C4-2B (cell line): ENCODE measurements at regions not wholly inside any gene's neighbourhood (a gene's known extent, or its start where the extent isn't known, plus 50 kb on each side); places are given as distances from the start of the nearest gene placed in this dataset.

Experiments used
- H3K27ac ChIP-seq: fragments of 450-650 bp; 2 replicates; pipeline ENCODE4 v1.5.1; 2017
- ZFX ChIP-seq: fragments of 450-650 bp; IDR thresholded peaks from 2 replicates; pipeline ENCODE4 v1.6.1; 2017
- TF ChIP-seq, protein P1 (sequence below): fragments of 450-650 bp; conservative IDR thresholded peaks from 2 replicates; pipeline ENCODE4 v1.5.1; 2017; ENCODE audit warnings: mild to moderate bottlenecking

DNA sequence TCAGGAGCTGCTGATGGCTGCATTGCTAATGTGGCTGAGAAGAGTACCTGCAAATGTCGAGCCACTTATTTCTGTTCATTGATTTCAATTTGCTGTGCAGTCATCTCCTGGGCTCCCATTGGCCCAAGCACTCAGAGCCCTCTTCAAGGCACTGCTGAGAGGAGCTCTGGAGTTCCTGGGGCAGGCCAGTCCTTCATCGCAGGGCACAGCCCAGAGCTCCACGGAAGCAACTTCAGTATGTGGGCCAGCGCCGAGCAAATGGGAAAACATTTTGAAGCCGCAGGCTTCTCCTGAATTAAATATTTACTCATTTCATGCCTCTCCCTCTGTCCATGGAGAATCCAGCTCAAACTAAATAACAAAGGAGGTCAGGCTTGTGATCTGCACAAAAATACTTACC, 383.3 kb downstream of the BCOR start:
- TF ChIP-seq, protein P1, sequence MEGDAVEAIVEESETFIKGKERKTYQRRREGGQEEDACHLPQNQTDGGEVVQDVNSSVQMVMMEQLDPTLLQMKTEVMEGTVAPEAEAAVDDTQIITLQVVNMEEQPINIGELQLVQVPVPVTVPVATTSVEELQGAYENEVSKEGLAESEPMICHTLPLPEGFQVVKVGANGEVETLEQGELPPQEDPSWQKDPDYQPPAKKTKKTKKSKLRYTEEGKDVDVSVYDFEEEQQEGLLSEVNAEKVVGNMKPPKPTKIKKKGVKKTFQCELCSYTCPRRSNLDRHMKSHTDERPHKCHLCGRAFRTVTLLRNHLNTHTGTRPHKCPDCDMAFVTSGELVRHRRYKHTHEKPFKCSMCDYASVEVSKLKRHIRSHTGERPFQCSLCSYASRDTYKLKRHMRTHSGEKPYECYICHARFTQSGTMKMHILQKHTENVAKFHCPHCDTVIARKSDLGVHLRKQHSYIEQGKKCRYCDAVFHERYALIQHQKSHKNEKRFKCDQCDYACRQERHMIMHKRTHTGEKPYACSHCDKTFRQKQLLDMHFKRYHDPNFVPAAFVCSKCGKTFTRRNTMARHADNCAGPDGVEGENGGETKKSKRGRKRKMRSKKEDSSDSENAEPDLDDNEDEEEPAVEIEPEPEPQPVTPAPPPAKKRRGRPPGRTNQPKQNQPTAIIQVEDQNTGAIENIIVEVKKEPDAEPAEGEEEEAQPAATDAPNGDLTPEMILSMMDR = no peak
- no peak for TF ChIP-seq ZFX

DNA sequence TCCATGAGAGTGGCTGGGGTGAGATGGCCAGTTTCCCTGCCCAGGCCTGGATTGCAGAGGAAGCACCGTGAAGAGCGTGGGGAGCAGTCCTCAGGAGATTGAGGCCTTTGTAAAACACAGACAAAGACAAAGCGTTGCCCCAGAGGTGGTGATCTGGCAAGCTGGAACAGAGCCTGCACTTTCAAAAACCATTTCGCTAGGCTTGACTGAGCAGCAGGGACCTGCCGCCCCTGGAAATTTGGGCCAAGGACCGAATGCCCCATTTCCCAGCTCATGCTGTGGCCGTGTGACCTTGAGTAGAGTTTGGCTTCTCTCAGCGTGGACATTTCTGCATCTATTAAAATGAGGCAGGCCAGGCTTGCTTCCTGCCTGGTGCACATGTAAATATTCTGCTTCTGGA, 381.4 kb downstream of the BCOR start:
- no peak for TF ChIP-seq ZFX
- TF ChIP-seq, protein P1 = no peak
- H3K27ac ChIP-seq = no peak overlapping the region

More for the DNA sequence above, 383.3 kb downstream of the BCOR start:
- no peak overlapping the region for H3K27ac ChIP-seq

GRCh38 chrX:39716802-39717540, 380.8 kb downstream of the BCOR start:
- no peak overlapping the region for H3K27ac ChIP-seq
- no peak for TF ChIP-seq ZFX
- TF ChIP-seq, protein P1 = no peak

DNA sequence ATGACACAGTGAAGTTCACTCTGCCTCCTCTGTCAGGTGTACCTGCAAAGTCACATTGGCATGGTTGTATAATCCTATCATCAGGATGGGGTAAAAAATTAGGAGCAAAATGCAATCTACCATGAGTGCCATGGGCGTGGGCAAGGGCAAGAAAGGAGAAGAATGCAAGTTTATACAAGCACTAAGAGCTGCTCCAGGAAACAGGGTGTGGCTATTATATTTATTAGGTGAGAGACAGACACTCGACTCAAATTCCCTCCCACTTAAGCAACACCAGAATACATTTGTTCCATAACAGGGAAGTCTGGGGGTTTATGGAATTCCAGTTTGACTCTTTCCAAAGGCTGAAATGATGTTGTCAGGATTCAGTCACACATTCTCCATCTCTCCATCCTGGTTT, 378.8 kb downstream of the BCOR start:
- no peak for TF ChIP-seq ZFX
- TF ChIP-seq, protein P1 = no peak
- H3K27ac ChIP-seq = no peak overlapping the region

DNA sequence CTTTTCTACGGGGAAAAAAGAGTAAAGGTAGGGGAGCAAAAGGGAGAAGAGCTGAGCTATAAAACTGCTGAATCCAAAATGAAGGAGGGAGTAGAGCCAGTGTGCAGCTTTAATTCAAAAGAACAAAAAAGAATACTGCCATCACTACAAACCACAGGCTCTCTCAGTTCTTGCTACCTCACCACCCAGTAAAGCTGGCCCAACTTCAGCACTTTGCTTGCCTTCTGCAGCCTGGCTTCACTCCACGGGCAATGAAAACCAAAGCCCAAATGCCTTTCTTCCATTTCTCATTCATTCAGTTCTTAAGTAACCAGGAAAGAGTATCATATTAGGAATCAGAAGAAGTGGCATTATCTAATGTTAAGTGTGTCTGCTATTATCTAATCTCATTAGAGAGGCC, 376.8 kb downstream of the BCOR start:
- TF ChIP-seq ZFX = no peak
- TF ChIP-seq, protein P1 = no peak
- no peak overlapping the region for H3K27ac ChIP-seq

DNA sequence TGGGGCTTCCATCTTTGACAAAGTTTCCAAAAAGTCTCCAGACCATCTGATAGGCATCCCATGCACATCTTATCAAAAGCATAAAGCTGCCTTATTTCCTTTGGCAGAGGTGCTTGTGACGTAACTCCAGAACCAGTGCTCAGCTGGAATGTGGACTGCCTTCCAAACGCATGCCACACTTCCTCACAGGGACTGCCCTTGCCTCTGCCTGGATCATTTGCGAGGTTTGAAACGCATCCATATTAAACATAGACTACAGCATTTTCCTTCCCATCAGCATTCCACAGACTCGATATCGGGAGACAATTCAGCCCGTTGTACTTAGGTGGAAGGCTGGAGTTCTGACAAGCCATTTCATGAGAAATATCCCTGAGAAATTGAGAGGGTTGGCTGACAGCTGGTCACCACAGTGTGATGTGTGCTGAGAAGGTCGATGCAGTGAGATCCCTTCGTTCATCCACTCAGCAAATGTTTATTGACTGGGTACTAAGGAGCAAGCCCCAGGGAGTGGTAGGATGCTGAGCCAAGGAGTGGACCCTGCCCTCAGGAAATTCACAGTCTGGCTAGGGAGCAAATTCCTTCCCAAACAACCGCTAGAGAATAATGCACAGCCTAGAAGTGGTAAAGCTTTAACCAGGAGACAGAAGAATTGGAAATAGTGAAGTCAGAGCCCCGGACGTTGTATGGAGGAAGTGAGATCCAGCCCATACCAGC, 376.0 kb downstream of the BCOR start:
- no peak overlapping the region for H3K27ac ChIP-seq
- TF ChIP-seq, protein P1 = no peak
- no peak for TF ChIP-seq ZFX

DNA sequence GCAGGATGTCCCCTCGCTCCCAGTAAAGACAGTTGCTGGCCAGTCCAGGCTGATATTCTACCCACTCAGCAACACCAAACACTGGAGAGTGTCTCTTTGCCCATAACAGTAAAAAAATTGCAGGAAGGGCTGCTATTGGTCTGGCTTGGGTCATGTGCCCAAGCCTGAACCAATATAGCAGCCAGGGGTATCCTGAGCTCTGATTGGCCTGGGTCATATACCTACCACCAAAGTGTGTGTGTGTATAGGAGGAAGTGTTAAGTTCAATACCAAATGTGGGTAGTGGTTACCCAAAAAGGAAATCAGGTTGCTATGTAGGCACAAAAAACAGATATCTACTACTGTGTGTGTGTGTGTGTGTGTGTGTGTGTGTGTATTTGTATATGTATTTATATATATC, 373.2 kb downstream of the BCOR start:
- no peak overlapping the region for H3K27ac ChIP-seq
- no peak for TF ChIP-seq ZFX
- TF ChIP-seq, protein P1 = no peak
